Spinal cord (tissue), 9 donors: ENCODE measurements at regions not wholly inside any gene's neighbourhood (a gene's known extent, or its start where the extent isn't known, plus 50 kb on each side); places are given as distances from the start of the nearest gene placed in this dataset.

Experiments used
- DNase-seq, 6 donors: peaks; one replicate each; pipeline versions ENCODE4 v3.0.0 to v3.0.0-alpha.2; 2013 to 2015; ENCODE audit warnings: low spot score in 6 of 6, low read depth in 4 of 6
- H3K27ac ChIP-seq: one replicate; pipeline ENCODE4 v1.5.1; 2013; ENCODE audit warnings: low read depth, low read length, control low read depth
- H3K27me3 ChIP-seq: one replicate; pipeline ENCODE4 v1.6.1; 2013; ENCODE audit warnings: low read length; ENCODE audit not compliant: control insufficient read depth, insufficient read depth
- H3K36me3 ChIP-seq: one replicate; pipeline ENCODE4 v1.6.1; 2013; ENCODE audit warnings: low read length; ENCODE audit not compliant: control insufficient read depth, insufficient read depth
- H3K4me1 ChIP-seq: one replicate; pipeline ENCODE4 v1.6.1; 2013; ENCODE audit warnings: low read length; ENCODE audit not compliant: control insufficient read depth, insufficient read depth
- H3K4me3 ChIP-seq: one replicate; pipeline ENCODE4 v1.5.1; 2013; ENCODE audit warnings: low read depth, low read length, control low read depth
- H3K9me3 ChIP-seq: one replicate; pipeline ENCODE4 v1.6.1; 2013; ENCODE audit warnings: low read length; ENCODE audit not compliant: control insufficient read depth, insufficient read depth
- WGBS: methylation state at CpG from one replicate; pipeline ENCODE4 v1.1.5; 2013; ENCODE audit warnings: missing lambda C conversion rate; ENCODE audit not compliant: insufficient coverage; 5-methylcytosine and 5-hydroxymethylcytosine counted together
- donor health status: healthy.

- no peak for DNase-seq
- Histone ChIP-seq H3K36me3 (no peaks in the 10 kb centered on the region), H3K4me3 (no peak overlapping the region), H3K27me3 (no peaks in the 10 kb centered on the region), H3K27ac (no peak overlapping the region), H3K9me3 (no peaks in the 10 kb centered on the region), H3K4me1 (peaks cover 6% of the 10 kb centered on the region)
- 40% methylated on average over 2 of the region's 2 CpGs for WGBS
Measured at GRCh38 chr1:5250336-5250735, 595.9 kb downstream of the AJAP1 start.

GRCh38 chr1:5245348-5245747, 590.9 kb downstream of the AJAP1 start:
- Histone ChIP-seq H3K36me3 (no peaks in the 10 kb centered on the region), H3K4me3 (no peak overlapping the region), H3K27me3 (no peaks in the 10 kb centered on the region), H3K27ac (no peak overlapping the region), H3K9me3 (no peaks in the 10 kb centered on the region), H3K4me1 (no peaks in the 10 kb centered on the region)
- 95% methylated on average over 4 of the region's 5 CpGs for WGBS
- DNase-seq = no peak

- Histone ChIP-seq H3K9me3 (no peaks in the 10 kb centered on the region), H3K27ac (no peak overlapping the region), H3K36me3 (no peaks in the 10 kb centered on the region), H3K4me3 (no peak overlapping the region), H3K27me3 (no peaks in the 10 kb centered on the region), H3K4me1 (peaks cover 4% of the 10 kb centered on the region)
- WGBS = 94% methylated on average over 10 of the region's 13 CpGs
- no peak for DNase-seq
Measured at GRCh38 chr1:5244631-5245285, 590.3 kb downstream of the AJAP1 start.

GRCh38 chr1:5242850-5243249, 588.4 kb downstream of the AJAP1 start:
- 73% methylated on average over 5 of the region's 5 CpGs for WGBS
- no peaks in the 10 kb centered on the region for H3K9me3 ChIP-seq
- no peaks in the 10 kb centered on the region for H3K36me3 ChIP-seq
- no peak overlapping the region for H3K4me3 ChIP-seq
- DNase-seq = no peak
- H3K27ac ChIP-seq = no peak overlapping the region
- peaks cover 17% of the 10 kb centered on the region for H3K4me1 ChIP-seq
- H3K27me3 ChIP-seq = no peaks in the 10 kb centered on the region

- no peaks in the 10 kb centered on the region for H3K36me3 ChIP-seq
- WGBS = 68% methylated on average over 5 of the region's 5 CpGs
- DNase-seq = peak in 1 of 6 donors; percentile 55
- no peak overlapping the region for H3K27ac ChIP-seq
- peaks cover 17% of the 10 kb centered on the region for H3K4me1 ChIP-seq
- H3K9me3 ChIP-seq = no peaks in the 10 kb centered on the region
- H3K4me3 ChIP-seq = no peak overlapping the region
- peaks cover 2% of the 10 kb centered on the region for H3K27me3 ChIP-seq
Measured at GRCh38 chr1:5239911-5240310, 585.5 kb downstream of the AJAP1 start.

- Histone ChIP-seq H3K27ac (no peak overlapping the region), H3K36me3 (no peaks in the 10 kb centered on the region), H3K27me3 (peaks cover 2% of the 10 kb centered on the region), H3K4me1 (peaks cover 17% of the 10 kb centered on the region), H3K9me3 (no peaks in the 10 kb centered on the region), H3K4me3 (no peak overlapping the region)
- WGBS = 62% methylated on average over 14 of the region's 19 CpGs
- peak in 2 of 6 donors; percentile 34 to 86 for DNase-seq
Measured at GRCh38 chr1:5238351-5239130, 584.1 kb downstream of the AJAP1 start.

- DNase-seq = no peak
- Histone ChIP-seq H3K4me3 (no peak overlapping the region), H3K27ac (no peak overlapping the region), H3K4me1 (peaks cover 17% of the 10 kb centered on the region), H3K9me3 (no peaks in the 10 kb centered on the region), H3K27me3 (peaks cover 2% of the 10 kb centered on the region), H3K36me3 (no peaks in the 10 kb centered on the region)
- WGBS = 79% methylated on average over 6 of the region's 6 CpGs
Measured at GRCh38 chr1:5235355-5235899, 581.0 kb downstream of the AJAP1 start.

GRCh38 chr1:5232537-5232936, 578.1 kb downstream of the AJAP1 start:
- Histone ChIP-seq H3K9me3 (no peaks in the 10 kb centered on the region), H3K4me3 (no peak overlapping the region), H3K27ac (no peak overlapping the region), H3K27me3 (peaks cover 2% of the 10 kb centered on the region), H3K36me3 (no peaks in the 10 kb centered on the region), H3K4me1 (no peaks in the 10 kb centered on the region)
- DNase-seq = no peak
- WGBS = no CpG with 5 or more reads among the region's 1 CpG

- Histone ChIP-seq H3K36me3 (no peaks in the 10 kb centered on the region), H3K4me3 (no peak overlapping the region), H3K4me1 (no peaks in the 10 kb centered on the region), H3K9me3 (no peaks in the 10 kb centered on the region), H3K27me3 (peaks cover 2% of the 10 kb centered on the region), H3K27ac (no peak overlapping the region)
- peak in 2 of 6 donors; percentile 52 to 77 for DNase-seq
- WGBS = 17% methylated on average over 1 of the region's 2 CpGs
Measured at GRCh38 chr1:5231541-5232315, 577.3 kb downstream of the AJAP1 start.
